Fibroblast of skin of scalp (primary cell): ENCODE measurements at regions not wholly inside any gene's neighbourhood (a gene's known extent, or its start where the extent isn't known, plus 50 kb on each side); places are given as distances from the start of the nearest gene placed in this dataset.
A peak's percentile ranks its signal among the peaks of the same experiment; 100 is the strongest.

ENCODE experiments used
- DNase-seq: peaks from one replicate; pipeline ENCODE4 v3.0.0-alpha.2; 2013

DNA sequence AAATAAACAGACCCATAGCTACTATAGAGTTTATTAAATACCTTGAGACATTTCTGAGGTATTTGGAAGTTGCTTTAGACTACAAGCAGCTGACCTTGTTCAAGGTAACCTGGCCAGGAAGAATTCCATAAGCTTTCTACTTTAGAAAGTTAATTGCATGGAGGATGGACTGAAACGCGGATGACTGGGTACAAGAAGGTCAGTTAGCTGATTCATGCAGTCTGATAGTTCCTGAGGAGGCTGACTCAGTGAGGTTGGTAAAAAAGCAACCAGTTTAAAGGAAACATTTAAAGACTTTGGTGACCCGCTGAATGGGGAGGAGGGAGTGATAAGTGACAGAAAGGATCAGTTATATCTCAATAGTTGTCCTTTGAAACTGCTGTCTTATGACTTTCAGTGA lies 670.1 kb upstream of the CDH9 start:
- no peak for DNase-seq

DNA sequence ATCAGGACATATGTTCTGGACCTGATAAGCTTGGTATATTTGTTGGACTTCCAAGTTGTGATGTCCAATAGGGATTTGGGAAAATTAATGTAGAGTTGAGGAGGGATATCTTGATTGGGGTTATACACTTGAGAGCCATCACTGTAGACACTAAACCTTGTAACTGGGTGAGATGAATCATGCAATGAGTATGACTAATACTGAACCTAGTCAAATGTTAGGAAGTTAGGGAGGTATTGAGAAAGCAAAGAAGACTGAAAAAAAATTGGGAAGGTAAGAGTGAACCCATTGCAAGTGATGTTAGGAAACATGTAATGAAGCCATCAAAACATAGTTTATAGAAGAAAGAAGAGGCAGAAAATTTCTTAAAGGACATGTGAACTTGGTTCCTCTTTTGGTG lies 668.4 kb upstream of the CDH9 start:
- peak; percentile 2 for DNase-seq

DNA sequence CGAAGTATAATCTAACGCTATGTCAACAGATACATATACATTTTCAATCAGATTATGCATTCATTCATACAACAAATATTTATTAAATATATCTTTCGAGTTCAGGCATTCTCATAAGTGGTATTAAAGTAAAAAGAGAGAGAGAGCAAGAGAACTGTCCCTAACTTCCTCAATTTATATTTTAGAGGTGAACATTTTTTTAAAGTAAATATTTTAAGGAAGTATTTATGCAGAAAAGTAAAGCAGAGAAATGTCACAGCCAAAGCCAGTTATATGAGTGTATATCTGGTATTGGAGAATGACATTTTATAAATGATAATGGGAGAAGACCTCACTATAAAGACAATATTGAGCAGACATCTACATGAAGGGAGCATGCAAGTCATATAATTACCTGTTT lies 667.3 kb upstream of the CDH9 start:
- DNase-seq, result no peak

GRCh38 chr5:27701931-27702903 lies 663.8 kb upstream of the CDH9 start:
- peak; percentile 45 for DNase-seq

GRCh38 chr5:27700526-27700925 lies 662.1 kb upstream of the CDH9 start:
- DNase-seq, result no peak

GRCh38 chr5:27682600-27682999 lies 644.2 kb upstream of the CDH9 start:
- no peak for DNase-seq

- DNase-seq, result no peak
Measured at GRCh38 chr5:27652505-27652904, 614.1 kb upstream of the CDH9 start.

DNA sequence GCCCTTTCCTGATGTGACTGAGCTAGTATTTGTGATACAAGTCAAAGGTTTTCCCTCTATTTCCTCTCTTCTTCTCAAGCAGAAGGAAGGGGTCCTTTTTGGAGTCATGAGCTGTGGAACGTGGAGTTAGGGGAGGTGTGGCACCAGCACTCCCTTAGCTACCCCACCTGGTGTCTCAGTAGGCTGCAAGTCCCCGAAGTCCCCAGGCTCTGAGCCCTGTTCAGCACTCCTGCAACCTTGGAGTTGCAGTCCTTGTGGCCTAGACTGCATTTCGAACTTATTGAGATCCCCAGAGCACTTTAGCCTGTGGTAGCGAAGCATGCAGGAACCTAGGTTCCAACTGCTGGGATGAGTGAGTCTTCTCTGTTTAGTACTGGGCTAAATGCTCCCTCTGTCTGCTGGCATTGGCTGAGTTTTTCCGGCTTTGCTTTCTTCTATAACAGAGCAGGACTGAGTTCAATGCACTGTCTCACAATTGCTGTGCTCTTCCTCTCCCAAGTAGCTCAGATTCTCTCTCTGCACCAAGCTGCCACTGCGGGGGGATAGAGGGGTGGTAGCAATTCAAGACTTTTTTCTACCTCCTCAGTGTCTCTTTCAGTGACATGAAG lies 600.7 kb upstream of the CDH9 start:
- DNase-seq, result no peak

GRCh38 chr5:27619982-27620381 lies 581.6 kb upstream of the CDH9 start:
- no peak for DNase-seq

- no peak for DNase-seq
Measured at GRCh38 chr5:27612161-27612560, 573.8 kb upstream of the CDH9 start.

DNA sequence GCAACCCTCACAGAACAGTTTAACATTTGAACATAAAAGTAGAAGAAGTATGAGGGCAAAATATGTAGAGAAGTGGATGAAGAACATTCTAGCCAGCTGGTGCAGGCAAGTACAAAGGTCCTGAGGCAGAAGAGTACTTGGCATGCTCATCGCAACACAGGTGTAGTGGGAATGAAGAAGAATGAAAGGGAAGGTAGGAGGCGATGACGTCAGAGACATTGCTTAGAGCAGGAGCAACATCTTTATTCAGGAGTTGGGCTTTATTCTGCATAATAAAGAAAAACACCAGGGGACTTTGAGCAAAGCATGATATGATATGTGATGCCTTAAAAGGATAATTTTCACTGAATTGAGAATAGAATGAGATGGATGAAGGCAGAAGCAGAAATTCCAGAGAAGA lies 570.6 kb upstream of the CDH9 start:
- DNase-seq, result no peak

DNA sequence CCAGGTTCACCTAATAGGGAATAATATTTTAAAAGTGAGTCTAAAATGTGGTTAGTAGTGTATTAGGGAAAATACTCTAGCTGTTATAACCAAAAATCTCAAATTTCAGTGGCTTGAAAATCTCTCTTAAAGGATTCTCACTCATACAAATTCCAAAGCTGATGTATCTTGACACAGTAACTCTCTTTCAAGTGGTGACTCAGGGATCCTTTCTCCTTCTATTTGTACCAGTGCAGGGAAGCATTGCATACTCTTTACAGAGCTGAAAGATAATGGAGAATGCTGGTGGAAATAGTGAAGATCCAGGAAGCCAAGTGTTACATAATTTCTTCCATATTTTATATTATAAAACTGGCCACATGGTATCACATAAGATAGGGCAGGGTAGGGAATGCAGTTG lies 560.2 kb upstream of the CDH9 start:
- DNase-seq, result peak; percentile 7

- DNase-seq, result no peak
Measured at GRCh38 chr5:27594141-27594540, 555.8 kb upstream of the CDH9 start.

DNA sequence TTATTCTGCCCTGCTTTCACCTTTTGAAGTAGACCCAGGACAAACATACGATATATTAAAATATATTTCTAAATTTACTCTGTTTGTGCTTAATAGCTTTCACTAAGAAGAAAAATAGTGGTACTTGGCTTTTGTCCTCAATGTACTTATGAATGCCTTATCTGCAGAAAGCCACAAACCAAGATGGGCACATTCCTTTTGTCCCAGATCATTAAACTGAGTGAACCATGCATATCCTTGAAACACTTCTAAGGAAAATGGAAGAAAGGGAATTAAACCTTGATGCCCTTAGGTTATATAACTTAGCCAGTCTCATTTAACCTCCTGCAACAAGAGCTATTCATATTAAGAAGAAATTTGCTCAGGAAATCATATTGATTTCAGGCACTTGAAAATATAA lies 553.8 kb upstream of the CDH9 start:
- DNase-seq, result peak; percentile 37

GRCh38 chr5:27590503-27590902 lies 552.1 kb upstream of the CDH9 start:
- no peak for DNase-seq

- DNase-seq, result no peak
Measured at GRCh38 chr5:27578279-27578678, 539.9 kb upstream of the CDH9 start.

- DNase-seq, result no peak
Measured at GRCh38 chr5:27571681-27572080, 533.3 kb upstream of the CDH9 start.

DNA sequence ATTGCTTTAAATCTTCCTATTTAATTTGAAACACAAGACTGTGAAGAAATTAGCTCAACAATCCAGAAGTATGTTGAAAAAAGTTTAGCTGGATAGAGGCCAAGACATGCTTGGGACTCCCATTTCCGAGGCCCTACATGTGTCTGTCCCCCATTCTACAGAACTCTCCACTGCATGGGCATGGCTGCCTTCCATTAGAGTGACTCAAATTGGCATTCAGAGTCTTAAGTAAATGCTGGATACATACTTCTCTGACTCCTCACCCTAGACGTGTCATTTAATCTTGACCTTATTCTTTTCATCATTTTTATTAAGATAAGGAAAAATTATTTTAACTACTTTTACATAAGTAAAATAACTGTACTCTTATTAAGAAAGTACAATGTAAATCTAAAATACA lies 530.4 kb upstream of the CDH9 start:
- DNase-seq, result peak; percentile 15

DNA sequence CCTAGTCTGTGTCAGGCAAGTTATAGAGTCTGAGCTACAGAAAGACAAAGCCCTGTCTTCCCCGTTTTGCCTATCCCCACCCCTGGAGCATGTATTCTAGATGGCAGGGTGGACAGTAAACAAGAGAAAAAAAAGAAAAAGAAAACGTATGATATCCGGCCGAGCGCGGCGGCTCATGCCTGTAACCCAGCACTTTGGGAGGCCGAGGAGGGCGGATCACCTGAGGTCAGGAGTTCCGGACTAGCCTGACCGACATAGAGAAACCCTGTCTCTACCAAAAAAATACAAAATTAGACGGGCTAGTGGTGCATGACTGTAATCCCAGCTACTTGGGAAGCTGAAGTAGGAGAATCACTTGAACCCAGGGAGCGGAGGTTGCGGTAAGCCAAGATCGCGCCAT lies 523.0 kb upstream of the CDH9 start:
- no peak for DNase-seq

DNA sequence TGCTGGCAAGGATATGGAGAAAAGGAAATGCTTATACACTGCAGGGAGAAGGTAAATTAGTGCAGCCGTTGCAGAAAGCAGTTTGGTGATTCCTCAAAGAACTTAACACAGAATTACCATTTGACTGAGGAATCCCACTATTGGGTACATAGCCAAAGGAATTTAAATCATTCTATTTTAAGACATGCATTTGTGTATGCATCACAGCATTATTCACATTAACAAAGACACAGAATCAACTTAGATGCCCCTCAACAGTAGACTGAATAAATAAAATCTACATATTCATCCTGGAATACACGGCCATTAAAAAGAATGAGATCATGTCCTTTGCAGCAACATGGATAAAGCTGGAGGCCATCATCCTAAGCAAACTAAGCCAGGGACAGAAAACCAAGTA lies 510.1 kb upstream of the CDH9 start:
- no peak for DNase-seq

DNA sequence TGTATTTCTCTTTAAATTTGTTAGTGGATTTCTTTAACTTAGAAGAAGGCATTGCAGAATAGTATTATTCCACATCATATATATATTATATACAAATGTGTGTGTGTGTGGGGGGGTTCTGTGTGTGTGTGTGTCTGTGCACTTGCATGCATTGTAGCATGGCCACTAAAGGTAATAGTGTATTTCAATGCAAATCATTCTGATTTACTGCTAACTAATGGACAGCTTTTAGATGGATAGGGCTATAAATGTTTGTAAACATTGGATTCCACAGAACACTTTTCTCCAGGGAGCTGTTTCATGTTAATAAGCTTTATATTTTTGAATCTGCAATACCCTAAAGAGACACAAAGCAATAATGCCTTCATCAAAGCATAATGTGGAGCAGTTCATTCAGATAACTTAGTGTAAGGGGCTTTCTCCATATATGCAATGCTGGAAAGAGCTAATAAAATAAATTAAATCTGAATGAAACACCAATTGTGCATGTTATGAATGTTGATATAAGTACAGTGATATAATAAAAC lies 496.7 kb upstream of the CDH9 start:
- DNase-seq, result no peak

DNA sequence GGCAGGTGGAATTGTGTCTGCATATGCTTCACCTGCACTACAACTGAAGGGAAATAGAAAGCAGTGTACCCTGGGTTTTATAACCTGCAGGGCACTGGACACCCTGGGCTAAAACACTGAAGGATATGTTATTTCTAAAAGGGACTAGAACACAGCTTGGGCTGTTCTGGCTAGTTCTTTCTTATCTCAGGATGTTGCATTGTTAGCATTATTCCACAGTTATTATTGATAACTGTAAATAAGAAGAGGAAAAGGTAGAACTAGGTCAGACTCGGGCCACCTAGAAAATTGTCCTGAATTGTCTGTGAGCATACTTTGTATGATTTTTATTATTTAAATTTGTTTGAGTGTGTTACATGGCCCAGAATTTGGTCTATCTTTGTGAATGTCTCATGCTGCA lies 493.9 kb upstream of the CDH9 start:
- DNase-seq, result no peak

GRCh38 chr5:27524515-27524914 lies 486.1 kb upstream of the CDH9 start:
- DNase-seq, result no peak

DNA sequence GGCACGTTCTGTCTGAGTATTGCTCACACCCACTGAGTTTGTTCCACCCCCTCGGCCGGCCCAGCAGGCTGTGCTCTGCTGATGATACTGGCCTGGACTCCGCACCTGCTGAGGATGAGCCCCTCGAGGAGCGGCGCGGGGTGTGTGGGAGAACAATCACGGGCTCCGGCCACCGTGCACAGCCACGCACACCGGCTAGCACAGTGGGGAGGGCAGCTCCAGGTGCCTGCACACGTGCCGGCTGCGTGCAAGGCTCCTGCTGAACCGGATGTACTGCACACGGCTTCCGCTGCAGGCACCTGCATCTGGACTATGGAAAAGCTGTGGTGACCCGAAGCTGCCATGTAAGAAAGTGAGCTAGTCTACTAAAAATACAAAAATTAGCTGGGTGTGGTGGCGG lies 485.2 kb upstream of the CDH9 start:
- DNase-seq, result no peak
